Spleen (tissue), 7 donors: ENCODE measurements at regions not wholly inside any gene's neighbourhood (a gene's known extent, or its start where the extent isn't known, plus 50 kb on each side); places are given as distances from the start of the nearest gene placed in this dataset.

ENCODE experiments used
- CTCF ChIP-seq, 11 experiments: fragments of 200-600 bp in 7 of 11; fragments of 450-650 bp in 4 of 11; sonication (generic) in 4 of 11; IDR thresholded peaks in 8 of 11; conservative IDR thresholded peaks in 3 of 11; 1 replicate in 7 of 11; 2 replicates in 4 of 11; pipeline versions ENCODE4 v1.4.0 to v1.8.0; 2016 to 2021; ENCODE audit warnings: antibody characterized with exemption in 11 of 11, inconsistent platforms in 4 of 11, mild to moderate bottlenecking in 1 of 11
- POLR2A ChIP-seq, 3 donors: fragments of 450-650 bp; IDR thresholded peaks; one replicate each; pipeline ENCODE4 v1.5.1; 2017; ENCODE audit warnings: antibody characterized with exemption in 3 of 3, mild to moderate bottlenecking in 1 of 3
- POLR2AphosphoS5 ChIP-seq, 3 donors: sonication (generic); formaldehyde crosslinking; IDR thresholded peaks; one replicate each; pipeline ENCODE4 v1.5.1; 2017; ENCODE audit warnings: antibody characterized with exemption in 3 of 3
- donor health status: DM: no; HTN: no; CAD: no; lungs with moderate emphysema.
- donor health status: DM: no; HTN: no; CAD: no.
- donor health status: DM: no; HTN: no; CAD: no.

- TF ChIP-seq CTCF (IDR thresholded peaks at IDR 0.05 in 8 of 11, conservative IDR thresholded peaks at IDR 0.05 in 3 of 11): no peak
- TF ChIP-seq POLR2A (IDR thresholded peaks at IDR 0.05): no peak
- no peak for TF ChIP-seq POLR2AphosphoS5 (IDR thresholded peaks at IDR 0.05)
These were observed 103.7 kb upstream of the LGR5 start for GRCh38 chr12:71335963-71336257.
